MCF 10A (cell line): ENCODE measurements at regions not wholly inside any gene's neighbourhood (a gene's known extent, or its start where the extent isn't known, plus 50 kb on each side); places are given as distances from the start of the nearest gene placed in this dataset.

Experiments used
- BruUV-seq: library from RNA; stranded (reverse); fragments of 400-500 nt; replicated peaks from 2 replicates; lab custom pipeline; 2021; lab: Mats Ljungman, UMichigan
- CTCF ChIA-PET: fragments of 300-600 bp; sonication (Branson Sonifier 250); formaldehyde crosslinking; extraction: SDS; loops from one replicate; lab custom pipeline; 2021; ENCODE audit warnings: antibody characterized with exemption, inconsistent platforms; lab: Yijun Ruan, JAX
- POLR2A ChIA-PET: fragments of 300-600, 350-650 bp; sonication (Branson Sonifier 250); formaldehyde crosslinking; extraction: SDS; loops from one replicate; lab custom pipeline; 2020; ENCODE audit warnings: antibody characterized with exemption, inconsistent platforms; lab: Yijun Ruan, JAX
- DNase-seq: peaks from one replicate; pipeline ENCODE4 v3.0.0-alpha.2; 2018; ENCODE audit not compliant: unreplicated experiment
- H3K27ac Mint-ChIP-seq: one replicate; pipeline ENCODE4 v1.8.0; 2022; ENCODE audit warnings: mild to moderate bottlenecking, low read depth, mixed read lengths; ENCODE audit not compliant: unreplicated experiment
- H3K27me3 Mint-ChIP-seq: one replicate; pipeline ENCODE4 v1.8.0; 2022; ENCODE audit warnings: mixed read lengths; ENCODE audit not compliant: insufficient read depth, unreplicated experiment
- H3K36me3 Mint-ChIP-seq: one replicate; pipeline ENCODE4 v1.8.0; 2022; ENCODE audit warnings: mild to moderate bottlenecking, moderate library complexity, mixed read lengths; ENCODE audit not compliant: insufficient read depth, unreplicated experiment
- H3K4me1 Mint-ChIP-seq: one replicate; pipeline ENCODE4 v1.8.0; 2022; ENCODE audit warnings: mixed read lengths; ENCODE audit not compliant: insufficient read depth, unreplicated experiment
- H3K4me3 Mint-ChIP-seq: one replicate; pipeline ENCODE4 v1.8.0; 2022; ENCODE audit warnings: mild to moderate bottlenecking, moderate library complexity, mixed read lengths; ENCODE audit not compliant: unreplicated experiment
- H3K9me3 Mint-ChIP-seq: one replicate; pipeline ENCODE4 v1.8.0; 2022; ENCODE audit warnings: mixed read lengths; ENCODE audit not compliant: unreplicated experiment
- CTCF ChIP-seq: fragments of 200-600 bp; IDR thresholded peaks from one replicate; pipeline ENCODE4 v1.8.0; 2022; ENCODE audit warnings: antibody characterized with exemption, mild to moderate bottlenecking; ENCODE audit not compliant: unreplicated experiment
- intact Hi-C: fragments of 100-400 bp; cut with micrococcal nuclease; formaldehyde crosslinking; loops from 2 replicates; pipeline ENCODE4 v1.14.1; 2022

GRCh38 chr20:58139849-58140786, 88.3 kb downstream of the ANKRD60 start:
- H3K27ac Mint-ChIP-seq: no peak overlapping the region
- peaks cover 11% of the 10 kb centered on the region for H3K4me1 Mint-ChIP-seq
- H3K9me3 Mint-ChIP-seq: no peaks in the 10 kb centered on the region
- TF ChIP-seq CTCF: no peak
- BruUV-seq: no TSS peak
- H3K36me3 Mint-ChIP-seq: no peaks in the 10 kb centered on the region
- no peak for DNase-seq
- ChIA-PET CTCF (no interaction called here), POLR2A (no interaction called here)
- H3K4me3 Mint-ChIP-seq: no peak overlapping the region
- intact Hi-C loops: no loop called here
- peaks cover 10% of the 10 kb centered on the region for H3K27me3 Mint-ChIP-seq

- Mint-ChIP-seq H3K4me3 (no peak overlapping the region), H3K9me3 (no peaks in the 10 kb centered on the region), H3K27ac (no peak overlapping the region), H3K4me1 (peaks cover 16% of the 10 kb centered on the region), H3K27me3 (peaks cover 10% of the 10 kb centered on the region), H3K36me3 (no peaks in the 10 kb centered on the region)
- intact Hi-C loops: no loop called here
- CTCF ChIA-PET: interaction anchor here (0.7 kb wide), 1 partner anchor 515 kb away, joined by 3 read pairs; no protein-coding TSS in a partner anchor
- no peak for DNase-seq
- BruUV-seq: no TSS peak
- POLR2A ChIA-PET: no interaction called here
- TF ChIP-seq CTCF: no peak
Observed at GRCh38 chr20:58138395-58138794, 90.1 kb downstream of the ANKRD60 start.

- intact Hi-C loops: no loop called here
- Mint-ChIP-seq H3K4me1 (peaks cover 16% of the 10 kb centered on the region), H3K27me3 (peaks cover 10% of the 10 kb centered on the region), H3K36me3 (no peaks in the 10 kb centered on the region), H3K9me3 (no peaks in the 10 kb centered on the region), H3K4me3 (no peak overlapping the region), H3K27ac (no peak overlapping the region)
- ChIA-PET POLR2A (no interaction called here), CTCF (interaction anchor here (0.5 to 0.7 kb wide), 2 partner anchors 92 to 514 kb away, joined by 3 read pairs; no protein-coding TSS in a partner anchor)
- no peak for TF ChIP-seq CTCF
- no TSS peak for BruUV-seq
- no peak for DNase-seq
Observed at GRCh38 chr20:58137651-58138265, 90.7 kb downstream of the ANKRD60 start.

GRCh38 chr20:58137236-58137635, 91.2 kb downstream of the ANKRD60 start:
- ChIA-PET POLR2A (interaction anchor here (2.5 kb wide), 1 partner anchor 25 kb away, joined by 15 read pairs; no protein-coding TSS in a partner anchor), CTCF (interaction anchor here (0.5 kb wide), 1 partner anchor 92 kb away, joined by 3 read pairs; no protein-coding TSS in a partner anchor)
- TF ChIP-seq CTCF: no peak
- no TSS peak for BruUV-seq
- no peaks in the 10 kb centered on the region for H3K36me3 Mint-ChIP-seq
- H3K4me1 Mint-ChIP-seq: peaks cover 19% of the 10 kb centered on the region
- no peak overlapping the region for H3K4me3 Mint-ChIP-seq
- intact Hi-C loops: no loop called here
- no peak for DNase-seq
- H3K27me3 Mint-ChIP-seq: peaks cover 10% of the 10 kb centered on the region
- no peak overlapping the region for H3K27ac Mint-ChIP-seq
- H3K9me3 Mint-ChIP-seq: no peaks in the 10 kb centered on the region
